GM12891 (cell line): ENCODE measurements at regions not wholly inside any gene's neighbourhood (a gene's known extent, or its start where the extent isn't known, plus 50 kb on each side); places are given as distances from the start of the nearest gene placed in this dataset.

ENCODE experiments used
- POLR2A ChIP-seq: IDR thresholded peaks from 2 replicates; pipeline ENCODE4 v1.6.1; 2011; ENCODE audit warnings: low read depth, low read length, control low read depth
- POLR2AphosphoS5 ChIP-seq: IDR thresholded peaks from 2 replicates; pipeline ENCODE4 v1.6.1; 2011; ENCODE audit warnings: low read depth, low read length, control low read depth

GRCh38 chr7:55690-56248, 136.6 kb upstream of the FAM20C start:
- TF ChIP-seq POLR2A (no peak), POLR2AphosphoS5 (no peak)
